MM.1S (cell line): ENCODE measurements at regions not wholly inside any gene's neighbourhood (a gene's known extent, or its start where the extent isn't known, plus 50 kb on each side); places are given as distances from the start of the nearest gene placed in this dataset.
"Not testable (repeated sequence)": the region's sequence is repeated elsewhere in the genome, so short reads cannot be mapped to it uniquely, and the experiment has no call there.

ENCODE experiments used
- DNase-seq: peaks from one replicate; pipeline ENCODE4 v3.0.0-alpha.2; 2015
- H2AFZ ChIP-seq: fragments of 300-600 bp; sonication (generic); 2 replicates; pipeline ENCODE4 v1.6.0; 2016; ENCODE audit warnings: antibody characterized with exemption, low read length
- H3F3A ChIP-seq: fragments of 300-600 bp; sonication (generic); 2 replicates; pipeline ENCODE4 v1.6.1; 2016; ENCODE audit warnings: mild to moderate bottlenecking, antibody characterized with exemption, low read length, moderate library complexity, mixed read lengths; ENCODE audit not compliant: insufficient read depth
- H3K27ac ChIP-seq: fragments of 300-600 bp; sonication (generic); 2 replicates; pipeline ENCODE4 v1.5.1; 2016; ENCODE audit warnings: mild to moderate bottlenecking, low read length
- H3K27me3 ChIP-seq: fragments of 300-600 bp; sonication (generic); replicated peaks from 2 replicates; pipeline ENCODE4 v1.6.0; 2016; ENCODE audit warnings: low read length; ENCODE audit not compliant: insufficient read depth
- H3K36me3 ChIP-seq: fragments of 300-600 bp; sonication (generic); replicated peaks from 2 replicates; pipeline ENCODE4 v1.6.1; 2016; ENCODE audit warnings: mild to moderate bottlenecking, low read length, mixed read lengths; ENCODE audit not compliant: insufficient read depth
- H3K4me1 ChIP-seq: fragments of 300-600 bp; sonication (generic); 2 replicates; pipeline ENCODE4 v1.6.1; 2016; ENCODE audit warnings: low read length, mixed read lengths
- H3K4me2 ChIP-seq: fragments of 300-600 bp; sonication (generic); 2 replicates; pipeline ENCODE4 v1.6.0; 2016; ENCODE audit warnings: low read depth, low read length
- H3K4me3 ChIP-seq: fragments of 300-600 bp; sonication (generic); 2 replicates; pipeline ENCODE4 v1.5.1; 2016; ENCODE audit warnings: low read length, mixed read lengths
- H3K79me2 ChIP-seq: fragments of 300-600 bp; sonication (generic); 2 replicates; pipeline ENCODE4 v1.6.1; 2016; ENCODE audit warnings: mixed run types, low read length, mixed read lengths
- H3K9ac ChIP-seq: fragments of 300-600 bp; sonication (generic); 2 replicates; pipeline ENCODE4 v1.6.1; 2016; ENCODE audit warnings: low read length, mixed read lengths
- H3K9me2 ChIP-seq: fragments of 300-600 bp; sonication (generic); replicated peaks from 2 replicates; pipeline ENCODE4 v1.6.1; 2016; ENCODE audit warnings: mild to moderate bottlenecking, low read length, mixed read lengths; ENCODE audit not compliant: insufficient read depth
- H3K9me3 ChIP-seq: fragments of 300-600 bp; sonication (generic); replicated peaks from 2 replicates; pipeline ENCODE4 v1.6.1; 2016; ENCODE audit warnings: mild to moderate bottlenecking, low read length, mixed read lengths; ENCODE audit not compliant: insufficient read depth
- H4K20me1 ChIP-seq: fragments of 300-600 bp; sonication (generic); 2 replicates; pipeline ENCODE4 v1.6.1; 2016; ENCODE audit warnings: mild to moderate bottlenecking, low read length, moderate library complexity, mixed read lengths; ENCODE audit not compliant: insufficient read depth
- EZH2 ChIP-seq: fragments of 300-600 bp; sonication (generic); optimal IDR thresholded peaks from 2 replicates; pipeline ENCODE3; 2017; ENCODE audit warnings: low read depth, mild to moderate bottlenecking, antibody characterized with exemption, low read length, mixed read lengths
- EZH2phosphoT487 ChIP-seq: fragments of 300-600 bp; sonication (generic); IDR thresholded peaks from 2 replicates; pipeline ENCODE4 v1.6.1; 2018; ENCODE audit warnings: antibody characterized with exemption, low read length
- TF ChIP-seq, protein P1 (sequence below): fragments of 300-600 bp; sonication (generic); IDR thresholded peaks from 2 replicates; pipeline ENCODE4 v1.5.1; 2016; ENCODE audit warnings: antibody characterized with exemption, low read length, mixed read lengths

DNA sequence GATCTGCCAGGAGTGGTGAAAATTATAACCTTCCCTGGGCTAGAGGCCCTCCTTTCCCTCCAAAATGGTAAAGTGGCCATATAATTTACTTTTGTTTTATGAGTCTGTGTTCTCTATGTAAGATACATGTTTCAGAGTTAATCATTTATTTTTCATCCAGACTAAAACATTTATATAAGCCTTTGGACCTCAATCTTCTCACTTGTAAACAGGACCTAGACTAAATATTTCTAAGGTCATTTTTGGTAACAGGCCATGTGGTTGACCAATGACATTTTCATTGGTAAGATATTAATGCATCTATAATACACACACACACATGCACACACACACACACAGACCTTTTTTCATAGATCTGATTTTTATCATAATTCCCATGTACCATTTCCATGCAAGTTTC, 79.7 kb upstream of the KCTD1 start:
- Histone ChIP-seq H3K4me1 (no peaks in the 10 kb centered on the region), H2AFZ (no peak overlapping the region), H3K9me3 (no peaks in the 10 kb centered on the region), H3K36me3 (no peaks in the 10 kb centered on the region), H4K20me1 (no peaks in the 10 kb centered on the region), H3K9ac (no peak overlapping the region), H3K79me2 (no peaks in the 10 kb centered on the region), H3F3A (no peaks in the 10 kb centered on the region), H3K4me2 (no peak overlapping the region), H3K4me3 (no peak overlapping the region), H3K9me2 (no peaks in the 10 kb centered on the region), H3K27me3 (no peaks in the 10 kb centered on the region), H3K27ac (no peak overlapping the region)
- TF ChIP-seq, protein P1, sequence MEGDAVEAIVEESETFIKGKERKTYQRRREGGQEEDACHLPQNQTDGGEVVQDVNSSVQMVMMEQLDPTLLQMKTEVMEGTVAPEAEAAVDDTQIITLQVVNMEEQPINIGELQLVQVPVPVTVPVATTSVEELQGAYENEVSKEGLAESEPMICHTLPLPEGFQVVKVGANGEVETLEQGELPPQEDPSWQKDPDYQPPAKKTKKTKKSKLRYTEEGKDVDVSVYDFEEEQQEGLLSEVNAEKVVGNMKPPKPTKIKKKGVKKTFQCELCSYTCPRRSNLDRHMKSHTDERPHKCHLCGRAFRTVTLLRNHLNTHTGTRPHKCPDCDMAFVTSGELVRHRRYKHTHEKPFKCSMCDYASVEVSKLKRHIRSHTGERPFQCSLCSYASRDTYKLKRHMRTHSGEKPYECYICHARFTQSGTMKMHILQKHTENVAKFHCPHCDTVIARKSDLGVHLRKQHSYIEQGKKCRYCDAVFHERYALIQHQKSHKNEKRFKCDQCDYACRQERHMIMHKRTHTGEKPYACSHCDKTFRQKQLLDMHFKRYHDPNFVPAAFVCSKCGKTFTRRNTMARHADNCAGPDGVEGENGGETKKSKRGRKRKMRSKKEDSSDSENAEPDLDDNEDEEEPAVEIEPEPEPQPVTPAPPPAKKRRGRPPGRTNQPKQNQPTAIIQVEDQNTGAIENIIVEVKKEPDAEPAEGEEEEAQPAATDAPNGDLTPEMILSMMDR = no peak
- TF ChIP-seq EZH2phosphoT487 (no peak), EZH2 (no peak)
- no peak for DNase-seq

- DNase-seq = no peak
- H3K9me3 ChIP-seq = no peaks in the 10 kb centered on the region
- no peaks in the 10 kb centered on the region for H3F3A ChIP-seq
- H3K27me3 ChIP-seq = no peaks in the 10 kb centered on the region
- no peak overlapping the region for H3K9ac ChIP-seq
- no peaks in the 10 kb centered on the region for H3K9me2 ChIP-seq
- H3K4me1 ChIP-seq = no peaks in the 10 kb centered on the region
- H3K79me2 ChIP-seq = no peaks in the 10 kb centered on the region
- no peaks in the 10 kb centered on the region for H4K20me1 ChIP-seq
- H3K4me2 ChIP-seq = no peak overlapping the region
- no peak overlapping the region for H2AFZ ChIP-seq
- H3K36me3 ChIP-seq = no peaks in the 10 kb centered on the region
- no peak overlapping the region for H3K27ac ChIP-seq
- TF ChIP-seq, protein P1 = no peak
- no peak for TF ChIP-seq EZH2
- no peak for TF ChIP-seq EZH2phosphoT487
- no peak overlapping the region for H3K4me3 ChIP-seq
Measured at GRCh38 chr18:26624443-26624842, 76.1 kb upstream of the KCTD1 start.

DNA sequence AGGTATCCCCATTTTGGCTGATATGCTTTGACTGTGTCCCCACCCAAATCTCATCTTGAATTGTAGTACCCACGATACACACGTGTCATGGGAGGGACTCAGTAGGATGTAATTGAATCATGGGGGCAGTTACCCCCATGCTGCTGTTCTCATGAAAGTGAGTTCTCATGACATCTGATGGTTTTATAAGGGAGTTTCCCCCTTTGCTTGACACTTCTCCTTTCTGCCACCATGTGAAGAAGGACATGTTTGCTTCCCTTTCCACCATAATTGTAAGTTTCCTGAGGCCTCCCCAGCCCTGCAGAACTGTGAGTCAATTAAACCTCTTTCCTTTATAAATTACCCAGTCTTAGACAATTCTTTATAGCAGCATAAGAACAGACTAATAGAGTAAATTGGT, 75.0 kb upstream of the KCTD1 start:
- not testable (repeated sequence) for H3K4me2 ChIP-seq, H3K9ac ChIP-seq, H3K4me3 ChIP-seq, H3K79me2 ChIP-seq, H3K9me2 ChIP-seq, H3K27ac ChIP-seq, H3K4me1 ChIP-seq, H4K20me1 ChIP-seq, H3F3A ChIP-seq, H3K27me3 ChIP-seq, H2AFZ ChIP-seq, H3K36me3 ChIP-seq, H3K9me3 ChIP-seq, DNase-seq

GRCh38 chr18:26621161-26622026, 73.0 kb upstream of the KCTD1 start:
- peak overlapping the region; percentile 98 for H2AFZ ChIP-seq
- H3K9me3 ChIP-seq = no peaks in the 10 kb centered on the region
- H3K9ac ChIP-seq = peak overlapping the region; percentile 35; the same call in 1 of the 2 replicates
- H3K4me1 ChIP-seq = no peaks in the 10 kb centered on the region
- H3K79me2 ChIP-seq = no peaks in the 10 kb centered on the region
- peak overlapping the region; percentile 78 for H3K4me2 ChIP-seq
- no peak overlapping the region for H3K27ac ChIP-seq
- TF ChIP-seq EZH2 (no peak), EZH2phosphoT487 (no peak)
- TF ChIP-seq, protein P1 = peak; percentile 80
- DNase-seq = peak; percentile 68
- no peaks in the 10 kb centered on the region for H3F3A ChIP-seq
- H3K4me3 ChIP-seq = peak overlapping the region; percentile 74
- no peaks in the 10 kb centered on the region for H4K20me1 ChIP-seq
- no peaks in the 10 kb centered on the region for H3K36me3 ChIP-seq
- H3K9me2 ChIP-seq = no peaks in the 10 kb centered on the region
- no peaks in the 10 kb centered on the region for H3K27me3 ChIP-seq
